ENCODE measurements at regions not wholly inside any gene's neighbourhood (a gene's known extent, or its start where the extent isn't known, plus 50 kb on each side); places are given as distances from the start of the nearest gene placed in this dataset.

- TF ChIP-seq POLR2A (IDR thresholded peaks at IDR 0.05; ENCODE audit: low read depth) (no peak), CTCF (IDR thresholded peaks at IDR 0.05) (peak in 1 of 3 experiments; percentile 3), EP300 (IDR thresholded peaks at IDR 0.05) (no peak)
Observed at GRCh38 chr7:67619175-67619574, 622.5 kb downstream of the TYW1 start.

Measured in esophagus muscularis mucosa (tissue), 4 donors.